SW480 (cell line): ENCODE measurements at regions not wholly inside any gene's neighbourhood (a gene's known extent, or its start where the extent isn't known, plus 50 kb on each side); places are given as distances from the start of the nearest gene placed in this dataset.
"Not testable (repeated sequence)": the region's sequence is repeated elsewhere in the genome, so short reads cannot be mapped to it uniquely, and the experiment has no call there.

Experiments
- DNase-seq: peaks from one replicate; pipeline ENCODE4 v3.0.0-alpha.2; 2016; ENCODE audit warnings: low spot score

GRCh38 chr20:61099806-61100205, 152.3 kb upstream of the CDH4 start:
- DNase-seq: no peak

GRCh38 chr20:61100489-61100888, 151.6 kb upstream of the CDH4 start:
- DNase-seq: no peak

DNA sequence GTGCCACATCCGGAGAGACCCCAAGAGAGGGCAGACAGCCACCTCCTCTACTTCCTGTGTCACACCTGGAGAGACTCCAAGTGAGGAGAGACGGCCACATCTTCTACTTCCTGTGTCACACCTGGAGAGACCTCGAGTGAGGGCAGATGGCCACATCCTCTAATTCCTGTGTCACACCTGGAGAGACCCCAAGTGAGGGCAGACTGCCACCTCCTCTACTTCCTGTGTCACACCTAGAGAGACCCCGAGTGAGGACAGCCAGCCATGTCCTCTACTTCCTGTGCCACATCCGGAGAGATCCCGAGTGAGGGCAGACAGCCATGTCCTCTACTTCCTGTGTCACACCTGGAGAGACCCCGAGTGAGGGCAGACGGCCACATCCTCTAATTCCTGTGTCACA, 150.7 kb upstream of the CDH4 start:
- not testable (repeated sequence) for DNase-seq

GRCh38 chr20:61104232-61104631, 147.8 kb upstream of the CDH4 start:
- DNase-seq: no peak

DNA sequence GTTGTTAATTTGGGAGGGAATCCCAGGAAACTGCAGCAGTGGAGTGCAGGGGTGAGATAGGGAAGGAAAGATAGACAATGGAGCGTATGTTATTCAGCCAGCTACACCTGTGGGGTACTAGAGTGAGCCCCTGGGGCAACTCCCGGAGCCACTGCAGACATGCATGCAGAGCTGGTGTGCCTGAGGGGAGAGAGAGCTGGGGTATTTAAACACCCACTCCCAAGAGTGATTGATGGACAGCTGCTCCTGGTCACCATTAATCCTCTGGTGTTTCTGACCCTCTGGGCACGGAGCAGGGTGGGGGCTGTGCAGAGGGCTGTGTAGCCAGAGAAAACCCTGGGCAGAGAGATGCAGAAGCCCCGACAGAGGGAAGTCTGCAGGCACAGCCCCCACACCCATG, 146.7 kb upstream of the CDH4 start:
- DNase-seq: no peak

DNA sequence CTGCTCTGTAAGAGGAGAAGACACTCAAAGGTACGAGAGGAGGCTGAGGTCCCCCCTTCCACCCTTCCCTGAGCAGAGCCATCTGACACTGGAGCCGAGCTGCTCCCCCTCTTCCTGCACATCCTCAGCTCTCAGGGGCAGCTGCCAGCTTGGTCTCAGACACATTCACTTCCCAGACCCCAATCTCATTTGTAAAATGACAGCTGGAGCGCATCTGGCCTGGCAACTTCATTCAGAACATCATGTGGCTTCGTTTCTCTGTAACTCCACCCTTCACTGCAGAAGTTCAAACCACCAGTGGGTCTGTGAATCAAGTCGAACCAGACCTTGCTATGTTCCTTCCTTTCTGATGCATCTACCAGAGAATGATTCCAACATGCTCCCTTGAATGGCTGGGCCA, 145.6 kb upstream of the CDH4 start:
- DNase-seq: no peak

DNA sequence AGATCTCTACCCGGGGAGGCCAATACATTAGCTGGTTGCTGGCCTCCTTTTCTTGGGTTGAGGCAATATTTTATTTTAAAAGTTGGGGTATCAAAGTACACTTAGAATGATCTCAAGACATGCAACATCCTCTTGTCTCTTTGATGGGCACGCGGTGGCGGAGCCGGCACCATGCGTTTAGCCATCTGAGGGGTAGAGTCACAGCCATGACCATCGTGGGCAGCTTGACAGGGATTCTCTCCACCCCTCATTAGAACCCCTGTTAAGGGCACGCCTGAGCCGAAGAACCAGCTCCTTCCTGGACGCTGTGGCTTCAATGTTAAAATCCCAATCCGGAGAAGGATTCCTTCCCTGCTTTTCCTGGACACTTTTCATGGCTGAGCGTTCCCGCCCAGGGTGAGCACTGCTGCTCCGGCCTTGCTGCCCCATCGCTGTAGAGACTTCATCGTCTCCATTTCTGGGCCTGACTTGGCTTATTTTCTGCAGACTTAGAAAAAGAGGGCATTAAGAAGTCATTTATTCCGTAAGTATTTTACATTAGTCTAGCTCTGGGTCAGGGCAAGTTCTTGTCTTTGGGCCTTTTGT, 142.7 kb upstream of the CDH4 start:
- no peak for DNase-seq

DNA sequence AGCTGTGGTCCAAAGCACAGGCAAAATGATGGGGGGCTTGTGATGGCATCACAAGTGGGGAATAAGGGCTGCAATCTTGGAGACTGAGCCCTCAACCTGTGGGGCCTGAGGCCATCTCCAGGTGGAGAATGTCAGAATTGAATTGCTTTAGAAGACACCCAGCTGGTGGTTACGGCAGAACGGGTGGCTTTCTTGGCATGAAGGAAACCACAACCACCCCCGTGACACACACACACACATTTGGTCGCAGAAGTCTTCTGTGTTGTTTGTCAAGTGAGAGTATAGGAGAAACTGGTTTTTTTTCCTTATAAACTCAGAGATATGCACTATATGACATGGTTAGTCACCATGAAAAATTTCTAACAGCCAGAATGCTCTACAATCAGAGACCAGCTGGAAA, 139.5 kb upstream of the CDH4 start:
- DNase-seq: no peak

GRCh38 chr20:61113731-61114130, 138.3 kb upstream of the CDH4 start:
- DNase-seq: no peak

GRCh38 chr20:61114493-61115175, 137.4 kb upstream of the CDH4 start:
- DNase-seq: no peak

GRCh38 chr20:61115364-61116065, 136.5 kb upstream of the CDH4 start:
- no peak for DNase-seq

DNA sequence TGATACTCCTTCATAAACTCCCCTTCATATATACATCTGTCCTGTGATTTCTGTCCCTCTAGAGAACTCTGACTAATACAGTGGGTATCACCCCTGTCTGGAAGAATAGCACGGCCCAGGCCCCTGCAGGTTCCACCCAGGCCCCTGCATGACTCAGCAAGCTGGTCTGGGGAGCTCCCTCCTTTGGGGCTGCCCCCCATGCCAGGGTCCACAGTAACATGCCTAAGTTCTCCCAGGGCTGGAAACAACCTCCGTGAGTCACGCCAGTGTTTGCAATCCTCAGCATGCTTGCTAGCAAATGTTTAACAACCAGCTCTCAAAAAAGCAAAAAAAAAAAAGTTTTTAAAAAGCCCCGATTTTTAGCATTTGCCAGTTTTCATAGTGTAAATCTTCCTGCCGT, 134.3 kb upstream of the CDH4 start:
- DNase-seq: no peak

DNA sequence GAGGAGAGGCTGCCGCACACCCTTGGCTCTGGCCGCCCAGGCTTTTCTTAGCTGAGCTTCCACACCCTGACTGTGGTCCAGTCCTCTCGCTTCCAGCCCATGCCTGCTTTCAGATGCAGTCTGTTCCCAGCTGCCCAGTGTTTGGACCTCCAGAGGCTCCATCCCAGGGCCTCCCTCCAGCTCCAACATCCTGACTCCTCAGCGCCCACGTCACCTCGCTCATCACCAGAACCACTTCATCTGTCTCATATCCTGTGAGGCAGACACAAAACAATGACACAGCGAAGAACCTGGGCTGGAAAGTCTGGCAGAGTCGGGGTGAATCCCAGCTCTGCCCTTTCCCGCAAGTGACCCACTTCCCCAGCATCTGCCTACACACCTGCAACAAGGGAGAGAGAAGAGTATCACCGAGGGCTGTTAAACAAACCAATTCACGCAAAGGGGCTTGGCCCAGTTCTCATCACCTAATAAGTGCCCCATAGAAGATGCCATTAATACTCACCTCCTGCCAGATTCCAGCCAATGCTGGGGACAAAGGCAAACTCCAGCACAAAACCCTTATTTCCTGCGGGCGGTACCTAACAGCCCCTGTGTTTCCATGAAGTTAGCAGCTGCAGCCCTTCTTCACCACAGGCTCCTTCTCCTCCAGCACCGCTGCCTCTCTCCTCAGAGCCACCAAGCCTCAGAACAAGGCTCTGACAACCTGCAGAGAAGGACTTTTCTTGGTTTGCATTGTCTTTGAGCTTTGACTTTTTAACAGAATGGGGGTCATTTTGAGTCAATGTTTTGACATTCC, 133.4 kb upstream of the CDH4 start:
- no peak for DNase-seq

GRCh38 chr20:61119273-61119672, 132.8 kb upstream of the CDH4 start:
- DNase-seq: no peak

- DNase-seq: no peak
Measured at GRCh38 chr20:61119794-61120410, 132.2 kb upstream of the CDH4 start.

DNA sequence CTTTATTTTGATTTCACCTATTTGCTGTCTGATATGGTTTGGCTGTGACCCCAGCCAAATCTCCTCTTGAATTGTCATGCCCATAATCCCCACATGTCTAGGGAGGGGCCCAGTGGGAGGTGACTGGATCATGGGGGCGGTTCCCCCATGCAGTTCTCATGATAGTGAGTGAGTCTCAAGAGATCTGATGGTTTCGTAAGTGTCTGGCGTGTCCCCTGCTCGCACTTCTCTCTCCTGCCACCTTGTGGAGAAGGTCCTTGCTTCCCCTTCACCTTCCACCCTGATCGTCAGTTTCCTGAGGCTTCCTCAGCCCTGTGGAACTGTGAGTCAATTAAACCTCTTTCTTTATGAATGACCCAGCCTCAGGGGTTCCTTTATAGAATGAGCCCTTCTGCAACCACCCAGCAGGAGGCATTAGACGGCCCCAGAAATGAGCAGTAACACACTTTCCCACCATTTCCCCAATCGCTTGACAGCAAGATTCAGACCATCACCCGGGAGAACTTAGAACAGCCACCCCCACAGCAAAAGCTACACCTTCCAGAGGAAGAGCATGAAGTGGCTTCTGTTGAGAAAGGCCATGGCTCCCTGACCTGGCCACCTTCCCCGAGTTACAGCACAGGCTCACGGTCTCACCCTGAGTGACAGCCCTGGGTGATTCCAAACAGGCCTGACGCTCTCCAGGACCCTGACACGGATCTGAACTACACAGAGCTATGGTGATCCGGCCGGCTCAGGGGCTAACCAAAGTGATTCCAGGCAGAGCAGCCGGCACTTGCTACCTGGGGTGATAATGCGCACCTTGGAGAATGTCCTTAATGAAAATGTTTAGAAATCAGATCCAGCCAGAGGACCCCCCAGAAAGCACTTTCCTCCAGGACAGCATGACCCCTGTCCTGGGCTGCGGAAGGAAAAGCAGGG, 131.2 kb upstream of the CDH4 start:
- peak; percentile 76 for DNase-seq

DNA sequence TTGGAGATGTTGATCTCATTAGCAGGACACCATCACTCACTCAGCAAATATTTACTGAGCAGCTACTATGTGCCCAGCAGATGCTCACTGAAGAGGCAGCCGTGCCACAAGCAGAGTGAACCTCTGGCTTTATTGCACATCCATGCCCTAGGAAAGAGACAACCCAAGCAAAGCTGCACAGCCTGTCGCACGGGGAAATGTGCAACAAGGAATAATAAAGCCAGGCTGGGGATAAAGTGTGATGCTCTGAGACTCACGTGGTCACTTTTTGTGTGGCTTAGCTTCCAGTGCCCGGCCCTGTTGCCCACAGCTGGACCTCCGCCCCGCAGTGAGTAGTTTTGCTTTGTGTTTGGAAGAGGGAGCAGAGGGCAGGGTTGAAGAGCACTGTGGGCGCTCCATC, 130.4 kb upstream of the CDH4 start:
- no peak for DNase-seq

DNA sequence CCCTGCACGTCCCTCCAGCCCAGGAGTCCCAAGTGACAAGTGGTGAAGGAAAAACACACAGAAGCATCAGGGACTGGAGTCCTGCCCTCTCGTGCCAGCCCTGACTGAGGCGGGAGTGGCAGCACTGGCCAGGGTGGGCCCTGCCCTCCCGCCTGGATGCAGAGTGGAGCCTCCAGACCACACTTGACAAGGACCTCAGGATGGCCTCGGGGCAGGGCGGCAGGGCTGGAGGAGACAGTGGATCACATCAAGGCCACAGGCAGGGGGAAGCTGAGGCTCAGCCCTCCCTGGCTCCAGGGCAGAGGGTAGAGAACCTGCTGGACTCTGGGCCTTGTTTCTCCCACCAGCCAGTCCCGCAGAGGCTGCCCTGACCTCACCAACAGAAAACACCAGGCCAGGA, 128.8 kb upstream of the CDH4 start:
- no peak for DNase-seq

DNA sequence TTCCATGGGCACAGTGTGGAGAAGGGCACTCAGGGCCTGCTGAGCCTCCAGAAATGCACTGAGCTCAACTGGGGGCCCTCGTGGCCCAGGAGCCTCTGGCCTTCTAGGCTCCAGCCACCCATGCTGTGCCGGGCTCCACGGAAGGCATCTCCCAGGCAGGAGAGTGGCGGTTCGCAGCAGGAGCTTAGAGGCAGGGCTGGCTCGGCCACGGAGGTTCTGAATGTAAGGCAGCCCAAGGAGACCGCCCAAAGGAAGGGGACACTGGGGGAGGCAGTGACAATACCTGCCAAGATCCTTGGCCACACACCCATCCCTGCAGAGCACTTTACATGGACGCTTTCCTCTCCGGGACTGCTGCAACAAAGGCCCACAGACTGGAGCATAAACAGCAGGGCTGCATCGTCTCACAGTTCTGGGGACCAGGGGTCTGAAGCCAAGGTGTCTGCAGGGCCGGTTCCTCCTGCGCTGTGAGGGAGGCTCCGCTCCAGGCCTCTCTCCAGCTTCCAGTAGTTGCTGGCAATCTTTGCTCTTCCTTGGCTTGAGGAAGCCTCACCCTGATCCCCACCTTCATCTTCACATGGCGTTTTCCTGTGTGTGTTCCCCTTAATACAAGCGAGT, 128.2 kb upstream of the CDH4 start:
- no peak for DNase-seq

DNA sequence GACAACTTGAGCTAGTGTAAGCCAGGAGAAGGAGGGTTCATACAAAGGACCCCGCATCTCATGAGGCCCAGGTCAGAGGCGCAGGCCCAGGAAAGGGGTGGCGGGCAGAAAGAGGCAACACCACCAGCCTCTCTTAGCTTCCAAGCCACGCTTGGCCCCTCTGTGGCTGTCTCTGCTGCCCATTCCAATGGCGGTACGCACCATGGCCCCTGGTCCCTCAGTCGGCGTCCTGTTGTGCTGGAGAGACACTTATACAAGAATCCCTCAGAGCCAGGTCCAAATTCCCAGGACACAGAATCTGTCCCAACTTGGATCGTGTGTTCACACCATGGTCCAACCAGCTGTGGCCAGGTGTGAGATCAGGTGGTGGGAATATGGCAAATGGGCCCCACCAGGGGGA, 127.0 kb upstream of the CDH4 start:
- no peak for DNase-seq
